HFFc6 (cell line): ENCODE measurements at regions not wholly inside any gene's neighbourhood (a gene's known extent, or its start where the extent isn't known, plus 50 kb on each side); places are given as distances from the start of the nearest gene placed in this dataset.
"Not testable (repeated sequence)": the region's sequence is repeated elsewhere in the genome, so short reads cannot be mapped to it uniquely, and the experiment has no call there.

Experiments
- DNase-seq: peaks from one replicate; pipeline ENCODE4 v3.0.0-alpha.2; 2018
- H3K27ac Mint-ChIP-seq: 2 replicates; pipeline ENCODE4 v1.8.0; 2020; ENCODE audit warnings: mild to moderate bottlenecking, mixed read lengths
- H3K27me3 Mint-ChIP-seq: 2 replicates; pipeline ENCODE4 v1.8.0; 2021; ENCODE audit warnings: mild to moderate bottlenecking, moderate library complexity, mixed read lengths; ENCODE audit not compliant: insufficient read depth
- H3K36me3 Mint-ChIP-seq: 2 replicates; pipeline ENCODE4 v1.8.0; 2021; ENCODE audit warnings: low read depth, mixed read lengths
- H3K4me1 Mint-ChIP-seq: 2 replicates; pipeline ENCODE4 v1.8.0; 2020; ENCODE audit warnings: low read depth, mixed read lengths
- H3K4me3 Mint-ChIP-seq: 2 replicates; pipeline ENCODE4 v1.8.0; 2020; ENCODE audit warnings: mild to moderate bottlenecking, moderate library complexity, mixed read lengths
- H3K9me3 Mint-ChIP-seq: 2 replicates; pipeline ENCODE4 v1.8.0; 2020; ENCODE audit warnings: mild to moderate bottlenecking, mixed read lengths
- TF ChIP-seq, protein P1 (sequence below): fragments of 200-600 bp; sonication (generic); IDR thresholded peaks from 2 replicates; pipeline ENCODE4 v1.5.0; 2021; ENCODE audit warnings: antibody characterized with exemption, mild to moderate bottlenecking

DNA sequence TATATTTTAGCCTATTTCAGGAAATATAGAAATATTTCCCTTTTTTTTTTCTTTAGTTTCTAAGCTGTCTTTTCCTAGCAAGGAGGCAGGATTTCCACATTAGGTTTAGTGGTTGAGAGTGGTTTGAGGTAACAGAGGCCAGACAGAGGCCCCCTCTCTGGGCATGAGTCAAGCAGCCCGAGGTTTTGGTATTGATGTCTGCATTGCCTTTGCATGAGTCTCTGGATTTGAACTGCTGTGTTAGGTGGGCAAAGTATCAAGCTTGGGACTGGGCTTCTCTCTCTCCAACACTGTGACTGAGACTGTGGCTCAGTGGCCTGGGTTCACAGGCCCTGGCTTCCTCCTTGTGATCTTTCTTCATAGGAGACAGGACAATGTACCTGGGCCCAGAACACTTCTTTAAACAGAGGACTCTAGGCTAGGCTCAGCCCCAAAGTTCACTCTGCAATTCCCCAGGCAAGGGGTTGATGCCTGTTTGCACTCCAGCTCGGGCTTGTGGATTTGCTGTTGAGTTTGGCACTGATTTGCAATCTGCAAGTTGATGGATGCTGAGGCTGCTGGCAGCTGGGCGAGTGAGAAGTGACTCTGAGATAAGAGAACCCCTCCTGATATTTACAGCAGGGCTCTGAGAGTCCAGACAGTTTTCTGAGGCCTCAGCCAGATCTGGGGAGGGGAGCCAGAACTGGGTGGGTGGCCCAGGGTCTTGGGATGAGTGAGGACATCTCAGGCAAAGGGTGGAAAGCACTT is 271.2 kb downstream of the EN1 start:
- TF ChIP-seq, protein P1, sequence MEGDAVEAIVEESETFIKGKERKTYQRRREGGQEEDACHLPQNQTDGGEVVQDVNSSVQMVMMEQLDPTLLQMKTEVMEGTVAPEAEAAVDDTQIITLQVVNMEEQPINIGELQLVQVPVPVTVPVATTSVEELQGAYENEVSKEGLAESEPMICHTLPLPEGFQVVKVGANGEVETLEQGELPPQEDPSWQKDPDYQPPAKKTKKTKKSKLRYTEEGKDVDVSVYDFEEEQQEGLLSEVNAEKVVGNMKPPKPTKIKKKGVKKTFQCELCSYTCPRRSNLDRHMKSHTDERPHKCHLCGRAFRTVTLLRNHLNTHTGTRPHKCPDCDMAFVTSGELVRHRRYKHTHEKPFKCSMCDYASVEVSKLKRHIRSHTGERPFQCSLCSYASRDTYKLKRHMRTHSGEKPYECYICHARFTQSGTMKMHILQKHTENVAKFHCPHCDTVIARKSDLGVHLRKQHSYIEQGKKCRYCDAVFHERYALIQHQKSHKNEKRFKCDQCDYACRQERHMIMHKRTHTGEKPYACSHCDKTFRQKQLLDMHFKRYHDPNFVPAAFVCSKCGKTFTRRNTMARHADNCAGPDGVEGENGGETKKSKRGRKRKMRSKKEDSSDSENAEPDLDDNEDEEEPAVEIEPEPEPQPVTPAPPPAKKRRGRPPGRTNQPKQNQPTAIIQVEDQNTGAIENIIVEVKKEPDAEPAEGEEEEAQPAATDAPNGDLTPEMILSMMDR = no peak
- no peak for DNase-seq
- Mint-ChIP-seq H3K27ac (no peak overlapping the region), H3K36me3 (no peaks in the 10 kb centered on the region), H3K4me1 (no peaks in the 10 kb centered on the region), H3K4me3 (no peak overlapping the region), H3K9me3 (no peaks in the 10 kb centered on the region), H3K27me3 (peaks cover 16% of the 10 kb centered on the region)

GRCh38 chr2:118572380-118572779 is 275.1 kb downstream of the EN1 start:
- not testable (repeated sequence) for H3K4me1 Mint-ChIP-seq, DNase-seq, H3K4me3 Mint-ChIP-seq, H3K9me3 Mint-ChIP-seq, H3K36me3 Mint-ChIP-seq, H3K27ac Mint-ChIP-seq
- H3K27me3 Mint-ChIP-seq = peaks cover 16% of the 10 kb centered on the region

DNA sequence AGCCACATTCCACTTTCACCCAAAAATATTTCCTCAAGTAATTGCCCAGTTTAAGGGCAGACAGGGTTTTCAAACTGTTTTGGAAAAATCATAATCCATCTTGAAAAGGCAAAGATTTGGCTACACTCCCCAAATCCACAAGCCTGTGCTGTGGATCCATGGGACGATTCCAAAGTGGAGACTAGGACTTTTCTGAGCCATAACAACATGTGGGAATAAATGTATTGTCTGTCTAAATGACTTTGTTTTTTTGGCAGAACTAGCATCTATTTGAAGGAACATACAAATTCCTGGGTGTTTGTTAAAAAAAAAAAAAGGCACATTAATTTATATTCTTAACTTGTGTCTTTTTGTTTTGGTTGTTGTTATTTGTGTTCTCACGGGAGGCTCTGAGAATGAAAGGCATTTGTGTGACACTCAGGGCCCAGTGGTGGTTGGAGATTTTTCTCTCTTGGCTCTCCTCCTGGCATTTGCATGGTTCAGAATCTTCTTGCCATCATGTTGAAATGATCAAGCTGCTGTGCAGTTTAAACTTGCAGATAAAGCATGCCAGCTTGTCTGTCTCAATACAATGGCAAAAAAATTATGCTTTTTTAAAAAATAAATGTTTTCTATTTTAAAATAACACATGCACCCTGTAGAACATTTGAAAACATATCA is 277.4 kb downstream of the EN1 start:
- Mint-ChIP-seq H3K4me3 (no peak overlapping the region), H3K4me1 (no peaks in the 10 kb centered on the region), H3K36me3 (no peaks in the 10 kb centered on the region), H3K27ac (no peak overlapping the region), H3K9me3 (no peaks in the 10 kb centered on the region), H3K27me3 (peaks cover 12% of the 10 kb centered on the region)
- TF ChIP-seq, protein P1 = no peak
- DNase-seq = no peak

- H3K4me1 Mint-ChIP-seq = no peaks in the 10 kb centered on the region
- TF ChIP-seq, protein P1 = no peak
- H3K9me3 Mint-ChIP-seq = no peaks in the 10 kb centered on the region
Observed at GRCh38 chr2:118568700-118569099, 278.7 kb downstream of the EN1 start.

DNA sequence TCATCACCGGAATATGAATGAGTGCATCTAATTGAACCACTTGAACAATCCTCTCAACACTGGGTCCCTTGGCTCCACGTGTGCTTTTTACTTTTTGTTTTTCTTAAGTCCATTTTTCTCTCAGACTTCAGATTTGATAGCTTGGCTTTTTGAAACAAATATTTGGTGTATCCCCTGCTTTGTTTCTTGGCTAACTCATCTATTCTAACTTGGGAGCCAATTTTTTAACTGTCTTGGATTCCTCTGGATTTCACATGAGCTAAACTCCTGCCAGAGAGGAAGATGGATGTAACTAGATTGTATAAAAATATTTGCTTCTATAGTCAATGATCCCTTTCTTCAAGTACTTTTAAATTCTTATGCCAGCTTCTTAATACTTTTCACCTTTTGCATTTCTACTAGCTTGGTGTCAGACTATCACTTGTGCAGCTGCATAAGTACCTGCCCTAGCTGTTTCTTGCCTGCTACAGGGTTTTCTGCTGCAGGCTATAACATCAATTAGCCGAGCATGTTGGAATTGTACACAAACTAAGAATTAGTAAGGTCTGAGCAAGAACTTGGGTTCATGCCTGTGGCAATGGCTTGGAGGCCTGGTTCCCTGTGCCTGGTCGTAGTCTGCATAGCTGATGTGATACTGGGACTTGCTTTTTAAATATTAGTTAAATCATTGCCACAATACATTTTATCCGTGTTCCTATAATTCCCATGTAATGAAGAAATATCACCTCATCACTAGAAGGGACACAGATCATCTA is 281.5 kb downstream of the EN1 start:
- H3K27ac Mint-ChIP-seq = no peak overlapping the region
- TF ChIP-seq, protein P1 = no peak
- no peaks in the 10 kb centered on the region for H3K36me3 Mint-ChIP-seq
- no peak for DNase-seq
- no peak overlapping the region for H3K4me3 Mint-ChIP-seq
- H3K9me3 Mint-ChIP-seq = no peaks in the 10 kb centered on the region
- no peaks in the 10 kb centered on the region for H3K4me1 Mint-ChIP-seq
- H3K27me3 Mint-ChIP-seq = peaks cover 2% of the 10 kb centered on the region

More at GRCh38 chr2:118568700-118569099, 278.7 kb downstream of the EN1 start:
- Mint-ChIP-seq H3K27me3 (peaks cover 6% of the 10 kb centered on the region), H3K4me3 (no peak overlapping the region), H3K27ac (no peak overlapping the region), H3K36me3 (no peaks in the 10 kb centered on the region)
- DNase-seq = no peak

GRCh38 chr2:118565301-118565700 is 282.1 kb downstream of the EN1 start:
- no peak for DNase-seq
- H3K4me1 Mint-ChIP-seq = no peaks in the 10 kb centered on the region
- peaks cover 2% of the 10 kb centered on the region for H3K27me3 Mint-ChIP-seq
- H3K36me3 Mint-ChIP-seq = no peaks in the 10 kb centered on the region
- TF ChIP-seq, protein P1 = no peak
- no peaks in the 10 kb centered on the region for H3K9me3 Mint-ChIP-seq
- no peak overlapping the region for H3K4me3 Mint-ChIP-seq
- H3K27ac Mint-ChIP-seq = no peak overlapping the region
